ENCODE measurements at regions not wholly inside any gene's neighbourhood (a gene's known extent, or its start where the extent isn't known, plus 50 kb on each side); places are given as distances from the start of the nearest gene placed in this dataset.

DNA sequence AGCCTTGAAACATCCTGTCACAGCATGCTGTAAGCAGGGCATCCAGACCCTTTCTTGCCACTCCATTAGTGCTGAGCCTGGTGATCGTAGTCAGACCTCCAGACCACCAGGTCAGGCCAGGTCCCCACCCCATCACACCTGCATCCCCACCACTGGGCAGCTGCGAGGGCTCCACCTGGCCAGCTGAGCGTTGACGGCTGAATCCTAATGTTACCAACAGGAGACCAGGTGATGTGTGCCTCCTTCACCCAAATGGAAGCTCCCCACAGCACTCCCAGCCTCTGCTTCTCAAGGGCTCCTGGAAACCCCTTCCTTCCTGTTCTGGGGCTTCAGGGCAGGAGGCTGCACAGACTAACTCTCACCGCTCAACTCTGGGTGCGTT, 189.4 kb downstream of the C16orf95 start:
- POLR2A ChIA-PET = no interaction called here
- H3K79me2 ChIP-seq (ENCODE audit: control insufficient read depth, insufficient read depth, low read length) = no peaks in the 10 kb centered on the region
- no peaks in the 10 kb centered on the region for H3K4me1 ChIP-seq (ENCODE audit: control insufficient read depth, insufficient read depth, low read length)
- WGBS (ENCODE audit: insufficient coverage, insufficient replicate concordance, low lambda C conversion rate, missing lambda C conversion rate) = 74% methylated on average over 6 of the region's 6 CpGs
- DNase-seq (ENCODE audit: low read depth, low spot score) (no peak), ATAC-seq (no peak), FAIRE-seq (no peak)
- H3K9me3 ChIP-seq (replicated peaks; ENCODE audit: control insufficient read depth, insufficient read depth, low read length) = no peaks in the 10 kb centered on the region; the same call in 2 of the 3 replicates
- H3K9ac ChIP-seq (ENCODE audit: control insufficient read depth, insufficient read depth, low read length) = no peak overlapping the region
- in situ Hi-C loops (cut with MboI) (no loop called here), intact Hi-C loops (cut with micrococcal nuclease; ENCODE audit: unreplicated experiment) (no loop called here)
- CTCF ChIA-PET = no interaction called here
- RAD21 ChIA-PET (ENCODE audit: unreplicated experiment) = no interaction called here
- no peak overlapping the region for H3K27ac ChIP-seq (ENCODE audit: control insufficient read depth, insufficient read depth)
- no peaks in the 10 kb centered on the region for H3K27me3 ChIP-seq (replicated peaks in 1 of 2; ENCODE audit: control insufficient read depth in 2 of 2, insufficient read depth in 2 of 2, low read length in 1 of 2)
- SMC1A ChIA-PET (ENCODE audit: uncharacterized antibody, unreplicated experiment) = no interaction called here
- no peak overlapping the region for H2AFZ ChIP-seq (ENCODE audit: control insufficient read depth, low read depth, low read length)
- no peaks in the 10 kb centered on the region for H4K20me1 ChIP-seq (ENCODE audit: control insufficient read depth, insufficient read depth)
- TF ChIP-seq PAX5 (IDR thresholded peaks at IDR 0.05; ENCODE audit: borderline replicate concordance, low read depth, low read length) (no peak), TAF1 (IDR thresholded peaks at IDR 0.05; ENCODE audit: borderline replicate concordance, low read depth, low read length) (no peak), CBX3 (IDR thresholded peaks at IDR 0.05; ENCODE audit: borderline replicate concordance, low read depth) (no peak), RELA (IDR thresholded peaks at IDR 0.05; ENCODE audit: borderline replicate concordance, partially characterized antibody) (no peak), YBX1 (IDR thresholded peaks at IDR 0.05) (no peak), SMAD1 (IDR thresholded peaks at IDR 0.05; ENCODE audit: low read depth, partially characterized antibody) (no peak), FOXK2 (IDR thresholded peaks at IDR 0.05) (no peak), STAT3 (IDR thresholded peaks at IDR 0.05; ENCODE audit: low read depth, low read length) (no peak), SRF (IDR thresholded peaks at IDR 0.05; ENCODE audit: low read depth in 2 of 2, low read length in 2 of 2) (no peak), HCFC1 (IDR thresholded peaks at IDR 0.05; ENCODE audit: low read length) (no peak), MTA3 (IDR thresholded peaks at IDR 0.05; ENCODE audit: borderline replicate concordance, low read length) (no peak)
- TF ChIP-seq, protein P1, sequence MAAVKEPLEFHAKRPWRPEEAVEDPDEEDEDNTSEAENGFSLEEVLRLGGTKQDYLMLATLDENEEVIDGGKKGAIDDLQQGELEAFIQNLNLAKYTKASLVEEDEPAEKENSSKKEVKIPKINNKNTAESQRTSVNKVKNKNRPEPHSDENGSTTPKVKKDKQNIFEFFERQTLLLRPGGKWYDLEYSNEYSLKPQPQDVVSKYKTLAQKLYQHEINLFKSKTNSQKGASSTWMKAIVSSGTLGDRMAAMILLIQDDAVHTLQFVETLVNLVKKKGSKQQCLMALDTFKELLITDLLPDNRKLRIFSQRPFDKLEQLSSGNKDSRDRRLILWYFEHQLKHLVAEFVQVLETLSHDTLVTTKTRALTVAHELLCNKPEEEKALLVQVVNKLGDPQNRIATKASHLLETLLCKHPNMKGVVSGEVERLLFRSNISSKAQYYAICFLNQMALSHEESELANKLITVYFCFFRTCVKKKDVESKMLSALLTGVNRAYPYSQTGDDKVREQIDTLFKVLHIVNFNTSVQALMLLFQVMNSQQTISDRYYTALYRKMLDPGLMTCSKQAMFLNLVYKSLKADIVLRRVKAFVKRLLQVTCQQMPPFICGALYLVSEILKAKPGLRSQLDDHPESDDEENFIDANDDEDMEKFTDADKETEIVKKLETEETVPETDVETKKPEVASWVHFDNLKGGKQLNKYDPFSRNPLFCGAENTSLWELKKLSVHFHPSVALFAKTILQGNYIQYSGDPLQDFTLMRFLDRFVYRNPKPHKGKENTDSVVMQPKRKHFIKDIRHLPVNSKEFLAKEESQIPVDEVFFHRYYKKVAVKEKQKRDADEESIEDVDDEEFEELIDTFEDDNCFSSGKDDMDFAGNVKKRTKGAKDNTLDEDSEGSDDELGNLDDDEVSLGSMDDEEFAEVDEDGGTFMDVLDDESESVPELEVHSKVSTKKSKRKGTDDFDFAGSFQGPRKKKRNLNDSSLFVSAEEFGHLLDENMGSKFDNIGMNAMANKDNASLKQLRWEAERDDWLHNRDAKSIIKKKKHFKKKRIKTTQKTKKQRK (IDR thresholded peaks at IDR 0.05; ENCODE audit: low read depth, low read length) = no peak
- TF ChIP-seq, protein P2, sequence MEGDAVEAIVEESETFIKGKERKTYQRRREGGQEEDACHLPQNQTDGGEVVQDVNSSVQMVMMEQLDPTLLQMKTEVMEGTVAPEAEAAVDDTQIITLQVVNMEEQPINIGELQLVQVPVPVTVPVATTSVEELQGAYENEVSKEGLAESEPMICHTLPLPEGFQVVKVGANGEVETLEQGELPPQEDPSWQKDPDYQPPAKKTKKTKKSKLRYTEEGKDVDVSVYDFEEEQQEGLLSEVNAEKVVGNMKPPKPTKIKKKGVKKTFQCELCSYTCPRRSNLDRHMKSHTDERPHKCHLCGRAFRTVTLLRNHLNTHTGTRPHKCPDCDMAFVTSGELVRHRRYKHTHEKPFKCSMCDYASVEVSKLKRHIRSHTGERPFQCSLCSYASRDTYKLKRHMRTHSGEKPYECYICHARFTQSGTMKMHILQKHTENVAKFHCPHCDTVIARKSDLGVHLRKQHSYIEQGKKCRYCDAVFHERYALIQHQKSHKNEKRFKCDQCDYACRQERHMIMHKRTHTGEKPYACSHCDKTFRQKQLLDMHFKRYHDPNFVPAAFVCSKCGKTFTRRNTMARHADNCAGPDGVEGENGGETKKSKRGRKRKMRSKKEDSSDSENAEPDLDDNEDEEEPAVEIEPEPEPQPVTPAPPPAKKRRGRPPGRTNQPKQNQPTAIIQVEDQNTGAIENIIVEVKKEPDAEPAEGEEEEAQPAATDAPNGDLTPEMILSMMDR (IDR thresholded peaks at IDR 0.05 in 2 of 3, conservative IDR thresholded peaks at IDR 0.05 in 1 of 3; ENCODE audit: control insufficient read depth in 2 of 3, extremely low read depth in 1 of 3, insufficient read depth in 1 of 3, low read depth in 3 of 3, low read length in 3 of 3) = no peak
- TF ChIP-seq, protein P3, sequence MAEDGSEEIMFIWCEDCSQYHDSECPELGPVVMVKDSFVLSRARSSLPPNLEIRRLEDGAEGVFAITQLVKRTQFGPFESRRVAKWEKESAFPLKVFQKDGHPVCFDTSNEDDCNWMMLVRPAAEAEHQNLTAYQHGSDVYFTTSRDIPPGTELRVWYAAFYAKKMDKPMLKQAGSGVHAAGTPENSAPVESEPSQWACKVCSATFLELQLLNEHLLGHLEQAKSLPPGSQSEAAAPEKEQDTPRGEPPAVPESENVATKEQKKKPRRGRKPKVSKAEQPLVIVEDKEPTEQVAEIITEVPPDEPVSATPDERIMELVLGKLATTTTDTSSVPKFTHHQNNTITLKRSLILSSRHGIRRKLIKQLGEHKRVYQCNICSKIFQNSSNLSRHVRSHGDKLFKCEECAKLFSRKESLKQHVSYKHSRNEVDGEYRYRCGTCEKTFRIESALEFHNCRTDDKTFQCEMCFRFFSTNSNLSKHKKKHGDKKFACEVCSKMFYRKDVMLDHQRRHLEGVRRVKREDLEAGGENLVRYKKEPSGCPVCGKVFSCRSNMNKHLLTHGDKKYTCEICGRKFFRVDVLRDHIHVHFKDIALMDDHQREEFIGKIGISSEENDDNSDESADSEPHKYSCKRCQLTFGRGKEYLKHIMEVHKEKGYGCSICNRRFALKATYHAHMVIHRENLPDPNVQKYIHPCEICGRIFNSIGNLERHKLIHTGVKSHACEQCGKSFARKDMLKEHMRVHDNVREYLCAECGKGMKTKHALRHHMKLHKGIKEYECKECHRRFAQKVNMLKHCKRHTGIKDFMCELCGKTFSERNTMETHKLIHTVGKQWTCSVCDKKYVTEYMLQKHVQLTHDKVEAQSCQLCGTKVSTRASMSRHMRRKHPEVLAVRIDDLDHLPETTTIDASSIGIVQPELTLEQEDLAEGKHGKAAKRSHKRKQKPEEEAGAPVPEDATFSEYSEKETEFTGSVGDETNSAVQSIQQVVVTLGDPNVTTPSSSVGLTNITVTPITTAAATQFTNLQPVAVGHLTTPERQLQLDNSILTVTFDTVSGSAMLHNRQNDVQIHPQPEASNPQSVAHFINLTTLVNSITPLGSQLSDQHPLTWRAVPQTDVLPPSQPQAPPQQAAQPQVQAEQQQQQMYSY (CRISPR knock-in tag; IDR thresholded peaks at IDR 0.05) = no peak
- TF ChIP-seq, protein P4, sequence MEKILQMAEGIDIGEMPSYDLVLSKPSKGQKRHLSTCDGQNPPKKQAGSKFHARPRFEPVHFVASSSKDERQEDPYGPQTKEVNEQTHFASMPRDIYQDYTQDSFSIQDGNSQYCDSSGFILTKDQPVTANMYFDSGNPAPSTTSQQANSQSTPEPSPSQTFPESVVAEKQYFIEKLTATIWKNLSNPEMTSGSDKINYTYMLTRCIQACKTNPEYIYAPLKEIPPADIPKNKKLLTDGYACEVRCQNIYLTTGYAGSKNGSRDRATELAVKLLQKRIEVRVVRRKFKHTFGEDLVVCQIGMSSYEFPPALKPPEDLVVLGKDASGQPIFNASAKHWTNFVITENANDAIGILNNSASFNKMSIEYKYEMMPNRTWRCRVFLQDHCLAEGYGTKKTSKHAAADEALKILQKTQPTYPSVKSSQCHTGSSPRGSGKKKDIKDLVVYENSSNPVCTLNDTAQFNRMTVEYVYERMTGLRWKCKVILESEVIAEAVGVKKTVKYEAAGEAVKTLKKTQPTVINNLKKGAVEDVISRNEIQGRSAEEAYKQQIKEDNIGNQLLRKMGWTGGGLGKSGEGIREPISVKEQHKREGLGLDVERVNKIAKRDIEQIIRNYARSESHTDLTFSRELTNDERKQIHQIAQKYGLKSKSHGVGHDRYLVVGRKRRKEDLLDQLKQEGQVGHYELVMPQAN (conservative IDR thresholded peaks at IDR 0.05) = no peak
- no TSS peak for BruUV-seq (replicated peaks)
- H3K36me3 ChIP-seq (ENCODE audit: control insufficient read depth in 2 of 2, insufficient read depth in 2 of 2, low read length in 1 of 2) = no peaks in the 10 kb centered on the region
- no peak overlapping the region for H3K4me2 ChIP-seq (ENCODE audit: control insufficient read depth, insufficient read depth)
- no peak overlapping the region for H3K4me3 ChIP-seq
